ENCODE measurements at regions not wholly inside any gene's neighbourhood (a gene's known extent, or its start where the extent isn't known, plus 50 kb on each side); places are given as distances from the start of the nearest gene placed in this dataset.
"Not testable (repeated sequence)": the region's sequence is repeated elsewhere in the genome, so short reads cannot be mapped to it uniquely, and the experiment has no call there.

GRCh38 chr1:232379063-232379434 lies 250.9 kb downstream of the SIPA1L2 start:
- no peak for DNase-seq

GRCh38 chr1:232378266-232379062 lies 251.5 kb downstream of the SIPA1L2 start:
- DNase-seq: no peak

GRCh38 chr1:232377494-232377770 lies 252.5 kb downstream of the SIPA1L2 start:
- no peak for DNase-seq

GRCh38 chr1:232376632-232377493 lies 253.1 kb downstream of the SIPA1L2 start:
- no peak for DNase-seq

GRCh38 chr1:232372841-232373440 lies 257.0 kb downstream of the SIPA1L2 start:
- DNase-seq: no peak

- no peak for DNase-seq
Measured at GRCh38 chr1:232372431-232372830, 257.5 kb downstream of the SIPA1L2 start.

- DNase-seq: no peak
Measured at GRCh38 chr1:232369451-232370296, 260.3 kb downstream of the SIPA1L2 start.

GRCh38 chr1:232368821-232369321 lies 261.1 kb downstream of the SIPA1L2 start:
- no peak for DNase-seq

GRCh38 chr1:232367293-232367692 lies 262.6 kb downstream of the SIPA1L2 start:
- no peak for DNase-seq

GRCh38 chr1:232364654-232365382 lies 265.1 kb downstream of the SIPA1L2 start:
- no peak for DNase-seq

GRCh38 chr1:232363008-232363407 lies 266.9 kb downstream of the SIPA1L2 start:
- DNase-seq: no peak

- no peak for DNase-seq
Measured at GRCh38 chr1:232357416-232357815, 272.5 kb downstream of the SIPA1L2 start.

GRCh38 chr1:232355162-232356006 lies 274.5 kb downstream of the SIPA1L2 start:
- DNase-seq: no peak

GRCh38 chr1:232353001-232353400 lies 276.9 kb downstream of the SIPA1L2 start:
- no peak for DNase-seq

- no peak for DNase-seq
Measured at GRCh38 chr1:232352366-232352765, 277.6 kb downstream of the SIPA1L2 start.

GRCh38 chr1:232351335-232351734 lies 278.6 kb downstream of the SIPA1L2 start:
- DNase-seq: no peak

- no peak for DNase-seq
Measured at GRCh38 chr1:232346844-232347243, 283.1 kb downstream of the SIPA1L2 start.

GRCh38 chr1:232344791-232345399 lies 285.0 kb downstream of the SIPA1L2 start:
- no peak for DNase-seq

- not testable (repeated sequence) for DNase-seq
Measured at GRCh38 chr1:232344186-232344585, 285.7 kb downstream of the SIPA1L2 start.

- DNase-seq: no peak
Measured at GRCh38 chr1:232340446-232340845, 289.5 kb downstream of the SIPA1L2 start.

- no peak for DNase-seq
Measured at GRCh38 chr1:232339073-232339472, 290.9 kb downstream of the SIPA1L2 start.

Measured in NCI-H2227 treated with DMSO at 0.1 percent for 48 hours (cell line).